SK-N-MC (cell line): ENCODE measurements at regions not wholly inside any gene's neighbourhood (a gene's known extent, or its start where the extent isn't known, plus 50 kb on each side); places are given as distances from the start of the nearest gene placed in this dataset.

Source experiments
- FOXP2 ChIP-seq: optimal IDR thresholded peaks from 2 replicates; pipeline ENCODE3; 2011; ENCODE audit warnings: mild to moderate bottlenecking, moderate library complexity; ENCODE audit not compliant: insufficient read depth; ENCODE audit errors: extremely low read length, control extremely low read depth
- POLR2AphosphoS5 ChIP-seq: IDR thresholded peaks from 2 replicates; pipeline ENCODE4 v1.6.1; 2012; ENCODE audit warnings: mild to moderate bottlenecking, low read depth, low read length, borderline replicate concordance

GRCh38 chr5:103355579-103355978 is 97.0 kb downstream of the MACIR start:
- no peak for TF ChIP-seq POLR2AphosphoS5
- TF ChIP-seq FOXP2, result no peak
